ENCODE measurements at regions not wholly inside any gene's neighbourhood (a gene's known extent, or its start where the extent isn't known, plus 50 kb on each side); places are given as distances from the start of the nearest gene placed in this dataset.
"Not testable (repeated sequence)": the region's sequence is repeated elsewhere in the genome, so short reads cannot be mapped to it uniquely, and the experiment has no call there.

GRCh38 chr15:53891862-53892261, 86.4 kb upstream of the UNC13C start:
- TF ChIP-seq CTCF (conservative IDR thresholded peaks at IDR 0.05; ENCODE audit: low read depth, low read length); EZH2 (IDR thresholded peaks at IDR 0.05; ENCODE audit: low read length, unreplicated experiment); EZH2phosphoT487 (IDR thresholded peaks at IDR 0.05; ENCODE audit: borderline replicate concordance, low read length): not testable (repeated sequence)
